Osteoblast (primary cell): ENCODE measurements at regions not wholly inside any gene's neighbourhood (a gene's known extent, or its start where the extent isn't known, plus 50 kb on each side); places are given as distances from the start of the nearest gene placed in this dataset.

Experiments used
- DNase-seq: peaks from one replicate; pipeline ENCODE4 v3.0.0; 2011; ENCODE audit warnings: low spot score, mixed read lengths; ENCODE audit not compliant: insufficient read length; ENCODE audit errors: missing footprints
- H2AFZ ChIP-seq: 2 replicates; pipeline ENCODE4 v1.6.0; 2011; ENCODE audit warnings: mild to moderate bottlenecking, low read length
- H3K27ac ChIP-seq: 2 replicates; pipeline ENCODE4 v1.5.1; 2011; ENCODE audit warnings: mild to moderate bottlenecking, low read depth, low read length, moderate library complexity
- H3K27me3 ChIP-seq: 2 replicates; pipeline ENCODE4 v1.6.0; 2012; ENCODE audit warnings: mild to moderate bottlenecking, control low read depth, inconsistent platforms, low read length, moderate library complexity; ENCODE audit not compliant: insufficient read depth
- H3K36me3 ChIP-seq: 2 replicates; pipeline ENCODE4 v1.5.1; 2011; ENCODE audit warnings: mild to moderate bottlenecking, low read length, control low read depth, moderate library complexity; ENCODE audit not compliant: insufficient read depth
- H3K4me1 ChIP-seq: 2 replicates; pipeline ENCODE4 v1.5.1; 2011; ENCODE audit warnings: mild to moderate bottlenecking, low read length, control low read depth, moderate library complexity; ENCODE audit not compliant: insufficient read depth
- H3K4me2 ChIP-seq: 2 replicates; pipeline ENCODE4 v1.6.0; 2011; ENCODE audit warnings: mild to moderate bottlenecking, low read length; ENCODE audit not compliant: insufficient read depth
- H3K4me3 ChIP-seq: fragments of 200-600 bp; sonication (generic); 3 replicates; pipeline ENCODE4 v1.5.1; 2012; ENCODE audit warnings: mild to moderate bottlenecking, low read length, inconsistent platforms; ENCODE audit not compliant: insufficient read depth
- H3K79me2 ChIP-seq: 2 replicates; pipeline ENCODE4 v1.6.0; 2012; ENCODE audit warnings: mild to moderate bottlenecking, low read length, control low read depth, inconsistent platforms; ENCODE audit not compliant: insufficient read depth
- H3K9me3 ChIP-seq: 2 replicates; pipeline ENCODE4 v1.5.1; 2011; ENCODE audit warnings: low read depth, low read length, control low read depth
- H4K20me1 ChIP-seq: 2 replicates; pipeline ENCODE4 v1.6.0; 2012; ENCODE audit warnings: mild to moderate bottlenecking, low read length, control low read depth; ENCODE audit not compliant: insufficient read depth
- CTCF ChIP-seq: IDR thresholded peaks from 2 replicates; pipeline ENCODE4 v1.5.1; 2011; ENCODE audit warnings: mild to moderate bottlenecking, low read depth, low read length, moderate library complexity; ENCODE audit errors: extremely low read depth

- H3K27ac ChIP-seq, result no peak overlapping the region
- no peak for DNase-seq
- peaks cover 2% of the 10 kb centered on the region for H3K9me3 ChIP-seq
- H4K20me1 ChIP-seq, result no peaks in the 10 kb centered on the region
- TF ChIP-seq CTCF, result no peak
- no peaks in the 10 kb centered on the region for H3K4me1 ChIP-seq
- no peaks in the 10 kb centered on the region for H3K27me3 ChIP-seq
- H3K4me3 ChIP-seq, result no peak overlapping the region
- no peak overlapping the region for H2AFZ ChIP-seq
- no peaks in the 10 kb centered on the region for H3K36me3 ChIP-seq
- no peak overlapping the region for H3K4me2 ChIP-seq
- no peaks in the 10 kb centered on the region for H3K79me2 ChIP-seq
Observed at GRCh38 chr10:108048898-108049297, 884.4 kb upstream of the SORCS1 start.

- no peaks in the 10 kb centered on the region for H3K4me1 ChIP-seq
- H3K4me3 ChIP-seq, result no peak overlapping the region
- no peak for DNase-seq
- H3K36me3 ChIP-seq, result no peaks in the 10 kb centered on the region
- no peak for TF ChIP-seq CTCF
- no peak overlapping the region for H3K27ac ChIP-seq
- H3K9me3 ChIP-seq, result peaks cover 10% of the 10 kb centered on the region
- no peaks in the 10 kb centered on the region for H3K27me3 ChIP-seq
- no peak overlapping the region for H3K4me2 ChIP-seq
- no peak overlapping the region for H2AFZ ChIP-seq
- no peaks in the 10 kb centered on the region for H3K79me2 ChIP-seq
- no peaks in the 10 kb centered on the region for H4K20me1 ChIP-seq
Observed at GRCh38 chr10:108039821-108040584, 875.5 kb upstream of the SORCS1 start.

GRCh38 chr10:108037061-108037460 is 872.6 kb upstream of the SORCS1 start:
- Histone ChIP-seq H4K20me1 (no peaks in the 10 kb centered on the region), H3K9me3 (peaks cover 8% of the 10 kb centered on the region), H3K27me3 (no peaks in the 10 kb centered on the region), H3K4me2 (no peak overlapping the region), H3K36me3 (no peaks in the 10 kb centered on the region), H3K4me1 (no peaks in the 10 kb centered on the region), H2AFZ (no peak overlapping the region), H3K79me2 (no peaks in the 10 kb centered on the region), H3K4me3 (no peak overlapping the region), H3K27ac (no peak overlapping the region)
- no peak for DNase-seq
- TF ChIP-seq CTCF, result no peak

GRCh38 chr10:108036265-108036664 is 871.8 kb upstream of the SORCS1 start:
- H3K9me3 ChIP-seq, result peaks cover 8% of the 10 kb centered on the region
- no peak for DNase-seq

More at GRCh38 chr10:108036265-108036664, 871.8 kb upstream of the SORCS1 start:
- Histone ChIP-seq H3K27me3 (no peaks in the 10 kb centered on the region), H3K27ac (no peak overlapping the region), H3K4me1 (no peaks in the 10 kb centered on the region), H3K36me3 (no peaks in the 10 kb centered on the region), H3K4me2 (no peak overlapping the region), H3K79me2 (no peaks in the 10 kb centered on the region), H4K20me1 (no peaks in the 10 kb centered on the region), H3K4me3 (no peak overlapping the region), H2AFZ (no peak overlapping the region)
- no peak for TF ChIP-seq CTCF
